Lung (tissue), 11 donors: ENCODE measurements at regions not wholly inside any gene's neighbourhood (a gene's known extent, or its start where the extent isn't known, plus 50 kb on each side); places are given as distances from the start of the nearest gene placed in this dataset.

Experiments
- ATAC-seq: fragments of 200-7000 bp; cut with Tn5 transposase; one replicate; pipeline ENCODE4 v1.9.1; 2020; ENCODE audit warnings: moderate number of reproducible peaks; ENCODE audit not compliant: insufficient read depth, low FRiP score
- DNase-seq, 3 donors: peaks; one replicate each; pipeline ENCODE4 v3.0.0-alpha.2; 2013 to 2017
- H3K27ac ChIP-seq, 2 donors: one replicate each; pipeline ENCODE4 v1.5.1; 2013; ENCODE audit warnings: mild to moderate bottlenecking in 2 of 2, moderate library complexity in 2 of 2, control low read depth in 1 of 2, inconsistent platforms in 1 of 2, low read depth in 1 of 2, low read length in 1 of 2
- H3K27me3 ChIP-seq, 3 donors: one replicate each; pipeline ENCODE4 v1.5.1; 2013; ENCODE audit warnings: low read length in 2 of 3; ENCODE audit not compliant: control insufficient read depth in 3 of 3, insufficient read depth in 3 of 3
- H3K36me3 ChIP-seq, 4 donors: one replicate each; pipeline ENCODE4 v1.5.1; 2013; ENCODE audit warnings: low read length in 4 of 4, mild to moderate bottlenecking in 1 of 4, moderate library complexity in 1 of 4; ENCODE audit not compliant: control insufficient read depth in 4 of 4, insufficient read depth in 4 of 4
- H3K4me1 ChIP-seq, 5 donors: one replicate each; pipeline ENCODE4 v1.5.1; 2013; ENCODE audit warnings: low read length in 5 of 5, mild to moderate bottlenecking in 2 of 5, moderate library complexity in 1 of 5; ENCODE audit not compliant: control insufficient read depth in 5 of 5, insufficient read depth in 5 of 5
- H3K4me3 ChIP-seq: one replicate; pipeline ENCODE4 v1.5.1; 2013; ENCODE audit warnings: mild to moderate bottlenecking, control low read depth, moderate library complexity
- H3K9ac ChIP-seq, 2 donors: one replicate each; pipeline ENCODE4 v1.5.1; 2013; ENCODE audit warnings: low read length in 2 of 2, control low read depth in 1 of 2; ENCODE audit not compliant: insufficient read depth in 1 of 2
- H3K9me3 ChIP-seq, 4 donors: one replicate each; pipeline ENCODE4 v1.5.1; 2013; ENCODE audit warnings: low read length in 3 of 4, mild to moderate bottlenecking in 1 of 4, moderate library complexity in 1 of 4; ENCODE audit not compliant: control insufficient read depth in 4 of 4, insufficient read depth in 3 of 4
- WGBS, 2 donors: extraction: QIAGEN DNeasy Blood & Tissue Kit; methylation state at CpG; one replicate each; pipeline ENCODE4 v1.1.7; 2013; 5-methylcytosine and 5-hydroxymethylcytosine counted together
- TF ChIP-seq, protein P1 (sequence below): IDR thresholded peaks from 2 replicates; pipeline ENCODE4 v1.5.1; 2012; ENCODE audit warnings: mild to moderate bottlenecking; ENCODE audit errors: control extremely low read depth, extremely low read depth
- donor health status: control.
- donor health status: control.
- donor health status: Bipolar disorder and iron deficiency.
- donor health status: healthy.
- donor health status: DM: yes; HTN: yes; CAD: no.

DNA sequence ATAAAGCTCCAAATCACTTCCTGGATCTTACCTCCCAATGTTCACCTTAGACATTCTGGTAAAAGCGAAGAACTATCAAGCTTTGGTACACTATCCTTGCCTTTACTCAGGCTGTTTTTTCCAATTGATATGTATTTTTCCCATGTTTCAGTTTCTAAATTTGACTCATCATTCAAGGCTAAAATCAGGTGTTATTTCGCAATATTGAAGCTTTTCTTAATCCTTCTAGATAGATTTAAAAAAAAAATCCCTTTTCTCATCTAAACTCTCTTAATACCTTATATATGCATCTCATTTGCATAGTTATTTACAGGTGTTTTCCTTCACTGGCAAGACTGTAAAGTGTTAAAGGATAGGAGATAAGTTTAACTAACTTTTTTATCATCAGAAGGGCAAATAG is 608.1 kb upstream of the FAM241A start:
- H3K4me1 ChIP-seq: no peaks in the 10 kb centered on the region
- TF ChIP-seq, protein P1, sequence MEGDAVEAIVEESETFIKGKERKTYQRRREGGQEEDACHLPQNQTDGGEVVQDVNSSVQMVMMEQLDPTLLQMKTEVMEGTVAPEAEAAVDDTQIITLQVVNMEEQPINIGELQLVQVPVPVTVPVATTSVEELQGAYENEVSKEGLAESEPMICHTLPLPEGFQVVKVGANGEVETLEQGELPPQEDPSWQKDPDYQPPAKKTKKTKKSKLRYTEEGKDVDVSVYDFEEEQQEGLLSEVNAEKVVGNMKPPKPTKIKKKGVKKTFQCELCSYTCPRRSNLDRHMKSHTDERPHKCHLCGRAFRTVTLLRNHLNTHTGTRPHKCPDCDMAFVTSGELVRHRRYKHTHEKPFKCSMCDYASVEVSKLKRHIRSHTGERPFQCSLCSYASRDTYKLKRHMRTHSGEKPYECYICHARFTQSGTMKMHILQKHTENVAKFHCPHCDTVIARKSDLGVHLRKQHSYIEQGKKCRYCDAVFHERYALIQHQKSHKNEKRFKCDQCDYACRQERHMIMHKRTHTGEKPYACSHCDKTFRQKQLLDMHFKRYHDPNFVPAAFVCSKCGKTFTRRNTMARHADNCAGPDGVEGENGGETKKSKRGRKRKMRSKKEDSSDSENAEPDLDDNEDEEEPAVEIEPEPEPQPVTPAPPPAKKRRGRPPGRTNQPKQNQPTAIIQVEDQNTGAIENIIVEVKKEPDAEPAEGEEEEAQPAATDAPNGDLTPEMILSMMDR: no peak
- no peaks in the 10 kb centered on the region for H3K27me3 ChIP-seq
- H3K27ac ChIP-seq: no peak overlapping the region
- H3K9ac ChIP-seq: no peak overlapping the region
- H3K4me3 ChIP-seq: no peak overlapping the region
- no peak for DNase-seq
- no peak for ATAC-seq
- no peaks in the 10 kb centered on the region for H3K9me3 ChIP-seq
- no peaks in the 10 kb centered on the region for H3K36me3 ChIP-seq
- 86 to 87% methylated on average over 2 of the region's 2 CpGs for WGBS, 2 donors

DNA sequence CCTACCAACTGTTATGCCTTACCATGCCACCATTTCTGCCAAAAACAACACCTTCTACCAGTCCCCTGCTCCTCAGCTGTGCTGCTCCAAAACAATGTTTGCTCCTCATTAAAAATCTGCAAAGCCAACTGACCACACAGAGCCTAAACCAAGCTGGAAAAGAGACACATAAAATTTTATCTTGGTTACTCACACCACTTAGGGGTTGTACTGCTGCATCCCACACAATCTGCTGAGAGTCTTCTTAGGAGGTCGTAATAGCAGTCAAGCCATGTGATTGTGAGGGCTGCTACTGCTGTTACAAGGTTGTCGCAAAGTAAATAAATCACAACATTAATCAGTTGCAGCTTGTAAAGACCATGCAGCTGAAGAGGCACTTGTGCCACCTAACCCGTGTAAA is 607.4 kb upstream of the FAM241A start:
- TF ChIP-seq, protein P1: no peak
- Histone ChIP-seq H3K4me3 (no peak overlapping the region), H3K27me3 (no peaks in the 10 kb centered on the region), H3K9me3 (no peaks in the 10 kb centered on the region), H3K9ac (no peak overlapping the region), H3K27ac (no peak overlapping the region), H3K36me3 (no peaks in the 10 kb centered on the region), H3K4me1 (no peaks in the 10 kb centered on the region)
- WGBS, 2 donors: 49 to 58% methylated on average over 3 of the region's 3 CpGs
- ATAC-seq (no peak), DNase-seq (no peak)

DNA sequence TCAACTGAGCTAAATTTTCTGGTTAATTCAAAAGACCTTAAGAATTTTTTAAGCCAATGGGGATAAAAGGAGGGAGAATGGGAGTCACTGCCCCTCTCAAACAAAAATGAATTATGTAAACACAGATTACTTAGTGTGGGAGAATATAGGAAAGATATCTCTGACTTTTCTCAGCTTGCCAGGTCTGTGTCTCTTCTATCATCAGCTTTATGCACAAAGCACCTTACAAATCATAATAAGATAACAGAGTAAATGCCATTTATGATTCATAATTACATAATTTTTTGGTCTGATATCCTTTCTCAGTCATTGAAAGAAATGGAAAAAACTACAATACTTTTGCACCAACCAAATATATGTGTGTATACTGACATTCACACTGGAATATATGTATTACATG is 604.6 kb upstream of the FAM241A start:
- ATAC-seq: no peak
- H3K9me3 ChIP-seq: no peaks in the 10 kb centered on the region

GRCh38 chr4:111542056-111542455 is 603.2 kb upstream of the FAM241A start:
- DNase-seq (no peak), ATAC-seq (no peak)
- Histone ChIP-seq H3K4me3 (no peak overlapping the region), H3K27ac (no peak overlapping the region), H3K36me3 (no peaks in the 10 kb centered on the region), H3K4me1 (no peaks in the 10 kb centered on the region), H3K27me3 (no peaks in the 10 kb centered on the region), H3K9me3 (peaks cover 0 to 2% (median 0%) of the 10 kb centered on the region in 4 donors), H3K9ac (no peak overlapping the region)
- TF ChIP-seq, protein P1: no peak

More for the DNA sequence above, 604.6 kb upstream of the FAM241A start:
- no peak overlapping the region for H3K9ac ChIP-seq
- no peak for DNase-seq
- no peaks in the 10 kb centered on the region for H3K4me1 ChIP-seq
- no peaks in the 10 kb centered on the region for H3K27me3 ChIP-seq
- no peaks in the 10 kb centered on the region for H3K36me3 ChIP-seq
- no peak overlapping the region for H3K4me3 ChIP-seq
- no peak overlapping the region for H3K27ac ChIP-seq
- TF ChIP-seq, protein P1: no peak
